ENCODE measurements at regions not wholly inside any gene's neighbourhood (a gene's known extent, or its start where the extent isn't known, plus 50 kb on each side); places are given as distances from the start of the nearest gene placed in this dataset.

- no peak for TF ChIP-seq TSHZ2 (CRISPR knock-in tag; IDR thresholded peaks at IDR 0.05)
- no peak for TF ChIP-seq ZC3H10 (CRISPR knock-in tag; IDR thresholded peaks at IDR 0.05)
- TF ChIP-seq PPARA (CRISPR knock-in tag; IDR thresholded peaks at IDR 0.05; ENCODE audit: borderline replicate concordance), result no peak
These were observed 243.3 kb downstream of the LOXHD1 start (continued) for GRCh38 chr18:46413684-46414083.

DNA sequence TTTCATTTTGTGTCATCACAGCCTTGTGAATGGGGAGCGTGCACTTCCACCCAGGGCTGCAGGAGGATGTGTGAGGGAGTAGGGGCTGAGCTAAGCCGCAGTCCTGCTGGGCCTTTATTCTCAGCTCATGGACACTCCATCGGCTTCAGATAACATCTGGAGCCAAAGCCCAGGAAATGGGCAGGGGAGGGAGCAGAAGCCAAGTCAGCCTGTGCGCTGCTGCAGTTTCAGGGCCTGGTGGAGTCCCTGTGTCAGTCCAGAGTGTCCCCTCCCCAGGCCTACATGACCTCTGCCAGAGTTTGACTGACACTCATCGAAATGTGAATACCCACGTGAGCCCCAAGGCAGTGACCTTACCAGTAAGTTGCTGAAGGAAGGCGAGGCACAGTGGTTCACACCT, 242.2 kb downstream of the LOXHD1 start:
- TF ChIP-seq TCF4 (CRISPR knock-in tag; IDR thresholded peaks at IDR 0.05; ENCODE audit: borderline replicate concordance) (no peak), BACH2 (CRISPR knock-in tag; IDR thresholded peaks at IDR 0.05; ENCODE audit: borderline replicate concordance) (no peak), ISL1 (CRISPR knock-in tag; IDR thresholded peaks at IDR 0.05) (no peak), ESRRG (CRISPR knock-in tag; IDR thresholded peaks at IDR 0.05) (no peak), ZFP3 (CRISPR knock-in tag; IDR thresholded peaks at IDR 0.05) (no peak), ZFP30 (CRISPR knock-in tag; IDR thresholded peaks at IDR 0.05) (no peak), TOX (CRISPR knock-in tag; IDR thresholded peaks at IDR 0.05; ENCODE audit: borderline replicate concordance) (no peak), TSHZ2 (CRISPR knock-in tag; IDR thresholded peaks at IDR 0.05) (no peak), GLIS3 (CRISPR knock-in tag; IDR thresholded peaks at IDR 0.05) (no peak), ZNF70 (CRISPR knock-in tag; IDR thresholded peaks at IDR 0.05) (no peak), ARNTL (CRISPR knock-in tag; IDR thresholded peaks at IDR 0.05; ENCODE audit: borderline replicate concordance, low read depth) (no peak), SNAI2 (CRISPR knock-in tag; IDR thresholded peaks at IDR 0.05) (no peak), ZNF8 (CRISPR knock-in tag; IDR thresholded peaks at IDR 0.05) (no peak), RARB (CRISPR knock-in tag; IDR thresholded peaks at IDR 0.05) (no peak), PATZ1 (CRISPR knock-in tag; IDR thresholded peaks at IDR 0.05; ENCODE audit: borderline replicate concordance) (no peak), OSR1 (CRISPR knock-in tag; IDR thresholded peaks at IDR 0.05) (no peak)
- TF ChIP-seq, protein P1, sequence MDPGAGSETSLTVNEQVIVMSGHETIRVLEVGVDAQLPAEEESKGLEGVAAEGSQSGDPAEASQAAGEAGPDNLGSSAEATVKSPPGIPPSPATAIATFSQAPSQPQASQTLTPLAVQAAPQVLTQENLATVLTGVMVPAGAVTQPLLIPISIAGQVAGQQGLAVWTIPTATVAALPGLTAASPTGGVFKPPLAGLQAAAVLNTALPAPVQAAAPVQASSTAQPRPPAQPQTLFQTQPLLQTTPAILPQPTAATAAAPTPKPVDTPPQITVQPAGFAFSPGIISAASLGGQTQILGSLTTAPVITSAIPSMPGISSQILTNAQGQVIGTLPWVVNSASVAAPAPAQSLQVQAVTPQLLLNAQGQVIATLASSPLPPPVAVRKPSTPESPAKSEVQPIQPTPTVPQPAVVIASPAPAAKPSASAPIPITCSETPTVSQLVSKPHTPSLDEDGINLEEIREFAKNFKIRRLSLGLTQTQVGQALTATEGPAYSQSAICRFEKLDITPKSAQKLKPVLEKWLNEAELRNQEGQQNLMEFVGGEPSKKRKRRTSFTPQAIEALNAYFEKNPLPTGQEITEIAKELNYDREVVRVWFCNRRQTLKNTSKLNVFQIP (CRISPR knock-in tag; IDR thresholded peaks at IDR 0.05; ENCODE audit: borderline replicate concordance, low read depth), result no peak
- TF ChIP-seq, protein P2, sequence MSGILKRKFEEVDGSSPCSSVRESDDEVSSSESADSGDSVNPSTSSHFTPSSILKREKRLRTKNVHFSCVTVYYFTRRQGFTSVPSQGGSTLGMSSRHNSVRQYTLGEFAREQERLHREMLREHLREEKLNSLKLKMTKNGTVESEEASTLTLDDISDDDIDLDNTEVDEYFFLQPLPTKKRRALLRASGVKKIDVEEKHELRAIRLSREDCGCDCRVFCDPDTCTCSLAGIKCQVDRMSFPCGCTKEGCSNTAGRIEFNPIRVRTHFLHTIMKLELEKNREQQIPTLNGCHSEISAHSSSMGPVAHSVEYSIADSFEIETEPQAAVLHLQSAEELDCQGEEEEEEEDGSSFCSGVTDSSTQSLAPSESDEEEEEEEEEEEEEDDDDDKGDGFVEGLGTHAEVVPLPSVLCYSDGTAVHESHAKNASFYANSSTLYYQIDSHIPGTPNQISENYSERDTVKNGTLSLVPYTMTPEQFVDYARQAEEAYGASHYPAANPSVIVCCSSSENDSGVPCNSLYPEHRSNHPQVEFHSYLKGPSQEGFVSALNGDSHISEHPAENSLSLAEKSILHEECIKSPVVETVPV (CRISPR knock-in tag; IDR thresholded peaks at IDR 0.05), result no peak
- TF ChIP-seq, protein P3, sequence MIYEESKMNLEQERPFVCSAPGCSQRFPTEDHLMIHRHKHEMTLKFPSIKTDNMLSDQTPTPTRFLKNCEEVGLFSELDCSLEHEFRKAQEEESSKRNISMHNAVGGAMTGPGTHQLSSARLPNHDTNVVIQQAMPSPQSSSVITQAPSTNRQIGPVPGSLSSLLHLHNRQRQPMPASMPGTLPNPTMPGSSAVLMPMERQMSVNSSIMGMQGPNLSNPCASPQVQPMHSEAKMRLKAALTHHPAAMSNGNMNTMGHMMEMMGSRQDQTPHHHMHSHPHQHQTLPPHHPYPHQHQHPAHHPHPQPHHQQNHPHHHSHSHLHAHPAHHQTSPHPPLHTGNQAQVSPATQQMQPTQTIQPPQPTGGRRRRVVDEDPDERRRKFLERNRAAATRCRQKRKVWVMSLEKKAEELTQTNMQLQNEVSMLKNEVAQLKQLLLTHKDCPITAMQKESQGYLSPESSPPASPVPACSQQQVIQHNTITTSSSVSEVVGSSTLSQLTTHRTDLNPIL (CRISPR knock-in tag; IDR thresholded peaks at IDR 0.05; ENCODE audit: low read depth), result no peak
- ATAC-seq, result no peak

All from SK-N-SH treated with all-trans-retinoic acid at 6 μM for 48 hours (cell line).